Fibroblast of the aortic adventitia (primary cell): ENCODE measurements at regions not wholly inside any gene's neighbourhood (a gene's known extent, or its start where the extent isn't known, plus 50 kb on each side); places are given as distances from the start of the nearest gene placed in this dataset.
A peak's percentile ranks its signal among the peaks of the same experiment; 100 is the strongest.

Experiments used
- DNase-seq: peaks from one replicate; pipeline ENCODE4 v3.0.0-alpha.2; 2010; ENCODE audit warnings: low read depth
- H3K4me3 ChIP-seq: 2 replicates; pipeline ENCODE4 v1.5.1; 2011; ENCODE audit warnings: low read depth, mild to moderate bottlenecking, control low read depth, low read length, moderate library complexity
- CTCF ChIP-seq: IDR thresholded peaks from 2 replicates; pipeline ENCODE4 v1.5.1; 2011; ENCODE audit warnings: mild to moderate bottlenecking, low read length, control low read depth, inconsistent platforms; ENCODE audit not compliant: insufficient read depth

GRCh38 chr4:114519368-114519767 is 79.2 kb upstream of the UGT8 start:
- no peak overlapping the region for H3K4me3 ChIP-seq
- TF ChIP-seq CTCF, result no peak
- no peak for DNase-seq

GRCh38 chr4:114527170-114527569 is 71.4 kb upstream of the UGT8 start:
- TF ChIP-seq CTCF, result no peak
- no peak overlapping the region for H3K4me3 ChIP-seq

GRCh38 chr4:114527637-114528036 is 71.0 kb upstream of the UGT8 start:
- peak; percentile 1 for DNase-seq
- no peak overlapping the region for H3K4me3 ChIP-seq
- TF ChIP-seq CTCF, result no peak

More at GRCh38 chr4:114527170-114527569, 71.4 kb upstream of the UGT8 start:
- no peak for DNase-seq

GRCh38 chr4:114535725-114536124 is 62.9 kb upstream of the UGT8 start:
- DNase-seq, result no peak
- H3K4me3 ChIP-seq, result no peak overlapping the region
- TF ChIP-seq CTCF, result no peak

GRCh38 chr4:114537352-114537751 is 61.3 kb upstream of the UGT8 start:
- H3K4me3 ChIP-seq, result no peak overlapping the region
- TF ChIP-seq CTCF, result no peak
- no peak for DNase-seq

- DNase-seq, result no peak
- no peak overlapping the region for H3K4me3 ChIP-seq
- no peak for TF ChIP-seq CTCF
Observed at GRCh38 chr4:114538012-114538617, 60.5 kb upstream of the UGT8 start.

GRCh38 chr4:114539985-114540384 is 58.6 kb upstream of the UGT8 start:
- TF ChIP-seq CTCF, result no peak
- DNase-seq, result no peak
- no peak overlapping the region for H3K4me3 ChIP-seq
